Retina (tissue), 1 donor: ENCODE measurements at regions not wholly inside any gene's neighbourhood (a gene's known extent, or its start where the extent isn't known, plus 50 kb on each side); places are given as distances from the start of the nearest gene placed in this dataset.
"Not testable (repeated sequence)": the region's sequence is repeated elsewhere in the genome, so short reads cannot be mapped to it uniquely, and the experiment has no call there.

ENCODE experiments used
- DNase-seq: peaks from one replicate; pipeline ENCODE4 v3.0.0-alpha.2; 2016

DNA sequence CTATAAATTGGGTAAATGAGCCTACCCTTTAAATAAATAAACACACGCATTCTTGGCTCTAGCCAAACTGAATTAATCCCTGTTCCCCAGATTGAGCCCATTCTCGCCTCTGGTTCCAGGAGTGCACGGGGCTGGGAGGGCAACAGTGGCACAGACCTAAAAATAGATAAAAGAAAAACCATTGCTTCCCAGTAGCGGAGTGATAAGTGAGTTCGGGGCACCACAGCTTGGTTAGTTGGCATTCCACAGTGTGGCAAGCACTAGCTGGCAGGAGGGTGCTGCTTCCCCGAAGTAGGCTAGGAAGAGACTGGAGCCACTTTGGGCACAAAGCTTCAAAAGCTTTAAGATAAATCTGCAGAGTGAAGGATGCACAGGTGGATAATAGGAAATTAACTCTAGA is 322.2 kb upstream of the SGCD start:
- DNase-seq = no peak

DNA sequence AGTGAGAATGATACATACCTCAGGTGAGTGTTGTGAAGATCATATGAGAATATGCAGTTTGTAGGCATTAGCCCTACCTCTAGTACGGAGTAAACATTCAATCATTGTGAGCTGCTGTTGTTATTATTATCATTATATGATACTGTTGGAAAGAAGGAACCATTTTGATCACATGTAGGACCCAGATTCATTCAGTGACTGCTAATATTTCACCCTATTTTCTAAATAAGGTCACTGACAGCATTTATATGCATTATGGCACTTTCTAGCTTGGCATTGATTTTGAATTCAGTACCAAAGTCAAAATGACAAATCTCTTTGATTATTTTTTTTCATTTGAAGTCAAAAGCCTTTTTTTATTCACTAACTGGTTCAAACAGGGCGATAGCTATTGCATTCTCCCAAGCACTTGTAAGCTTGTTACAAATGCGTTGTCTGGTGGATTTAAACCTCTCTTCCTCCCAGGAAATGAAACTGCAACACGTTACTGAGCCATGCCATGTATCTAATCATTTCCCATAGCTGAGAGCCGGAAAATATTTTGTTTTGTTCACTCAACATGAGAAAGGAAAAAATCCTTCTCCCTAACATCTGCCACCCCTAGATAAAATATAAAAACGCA is 320.8 kb upstream of the SGCD start:
- DNase-seq = no peak

GRCh38 chr5:156008844-156009243 is 318.1 kb upstream of the SGCD start:
- DNase-seq = no peak

DNA sequence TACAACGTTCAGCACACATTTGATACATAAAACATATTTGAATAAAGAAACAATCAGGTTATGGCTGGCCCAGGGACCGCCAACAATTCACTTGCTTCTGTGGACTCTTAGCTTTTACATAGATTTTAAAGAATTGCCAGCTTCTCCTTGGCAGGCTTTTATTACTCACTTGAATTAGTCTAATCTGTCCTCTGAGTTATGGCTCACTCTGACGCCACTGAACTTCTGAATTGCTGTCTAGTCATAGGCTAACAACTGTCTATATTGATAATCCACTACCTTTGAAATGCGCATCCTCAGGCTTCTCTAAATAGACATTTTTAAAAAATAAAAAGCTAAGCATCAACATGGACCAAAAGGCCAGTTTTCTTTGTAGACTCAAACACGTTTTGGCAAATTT is 317.4 kb upstream of the SGCD start:
- no peak for DNase-seq

DNA sequence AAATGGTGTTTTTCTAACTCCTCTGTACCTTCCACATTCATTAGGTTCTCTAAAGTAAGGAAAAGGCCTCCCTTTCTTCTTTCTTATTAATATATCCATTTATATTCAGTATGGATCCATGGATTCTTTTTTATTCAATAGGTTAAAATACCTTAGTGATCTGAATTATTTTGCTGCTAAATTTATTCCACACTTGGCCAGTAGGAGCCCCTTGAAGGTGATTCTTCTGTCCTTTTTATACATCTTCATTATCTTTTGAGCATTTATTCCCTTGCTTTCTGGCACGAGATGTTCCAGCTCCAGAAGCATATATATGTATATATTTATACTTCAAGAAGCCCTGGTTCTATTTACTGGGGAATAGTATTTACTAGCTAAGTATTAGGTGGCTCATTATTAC is 311.8 kb upstream of the SGCD start:
- no peak for DNase-seq

- DNase-seq = no peak
Measured at GRCh38 chr5:156019130-156019529, 307.8 kb upstream of the SGCD start.

DNA sequence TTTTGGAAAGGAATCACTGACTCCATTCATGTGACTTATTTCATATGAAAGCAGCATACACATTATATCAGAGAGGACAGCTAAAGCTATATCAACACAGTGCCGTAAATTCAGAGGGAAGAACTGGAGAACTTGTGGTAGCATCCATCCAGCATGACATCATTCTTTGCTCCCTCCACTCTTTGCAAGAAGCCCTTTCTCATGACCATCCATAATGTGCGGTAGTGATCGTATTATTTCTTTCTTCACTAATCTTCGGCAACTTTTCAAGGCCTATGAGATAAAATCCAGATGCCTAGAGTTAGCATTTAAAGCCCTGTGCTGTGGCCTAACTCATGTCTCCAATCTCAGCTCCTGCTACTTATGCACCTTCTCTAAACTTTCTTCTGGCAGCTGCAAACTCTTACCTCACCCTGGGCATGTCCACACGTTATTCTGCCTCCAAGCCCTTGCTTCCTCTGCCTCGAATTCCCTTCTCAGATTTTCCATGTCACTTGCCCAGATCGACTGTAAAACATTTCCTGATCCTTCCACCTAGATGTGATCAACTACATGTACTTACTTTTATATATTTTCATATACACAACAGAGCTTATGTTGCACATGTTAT is 307.3 kb upstream of the SGCD start:
- no peak for DNase-seq

GRCh38 chr5:156020647-156021046 is 306.3 kb upstream of the SGCD start:
- DNase-seq = no peak

DNA sequence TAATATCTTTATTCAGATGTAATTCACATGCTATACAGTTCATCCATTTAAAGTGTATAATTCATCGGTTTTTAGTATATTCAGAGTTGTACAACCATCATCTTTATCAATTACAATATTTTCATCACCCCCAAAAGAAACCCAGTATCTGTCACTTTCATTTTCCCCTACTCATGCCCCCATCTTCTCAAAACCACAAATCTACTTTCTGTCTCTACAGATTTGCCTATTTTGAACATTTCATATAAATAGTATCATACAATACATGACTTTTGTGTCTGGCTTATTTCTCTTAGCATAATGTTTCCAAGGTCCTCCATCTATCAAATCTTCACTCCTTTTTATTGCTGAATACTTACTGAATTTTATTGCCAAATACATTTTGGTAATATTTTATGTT is 305.1 kb upstream of the SGCD start:
- DNase-seq = no peak

DNA sequence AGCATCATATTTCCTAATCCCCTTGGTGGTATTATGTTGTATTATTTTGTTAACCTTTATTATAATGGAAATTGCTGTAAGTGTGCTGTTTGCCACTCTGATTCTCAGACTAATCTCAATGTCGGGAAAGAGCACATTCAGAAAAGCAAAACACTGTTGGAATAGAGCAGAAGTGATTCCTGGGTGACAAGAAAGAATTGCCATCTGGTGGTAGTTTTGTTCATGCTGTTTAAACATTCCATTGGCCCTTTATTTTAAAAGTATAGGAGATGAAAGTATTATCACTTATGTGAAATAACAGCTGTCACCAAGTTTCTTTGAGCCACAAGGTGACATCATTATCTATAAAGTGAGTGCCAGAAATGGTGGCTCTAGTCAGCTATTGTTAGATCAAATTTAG is 301.3 kb upstream of the SGCD start:
- DNase-seq = no peak

DNA sequence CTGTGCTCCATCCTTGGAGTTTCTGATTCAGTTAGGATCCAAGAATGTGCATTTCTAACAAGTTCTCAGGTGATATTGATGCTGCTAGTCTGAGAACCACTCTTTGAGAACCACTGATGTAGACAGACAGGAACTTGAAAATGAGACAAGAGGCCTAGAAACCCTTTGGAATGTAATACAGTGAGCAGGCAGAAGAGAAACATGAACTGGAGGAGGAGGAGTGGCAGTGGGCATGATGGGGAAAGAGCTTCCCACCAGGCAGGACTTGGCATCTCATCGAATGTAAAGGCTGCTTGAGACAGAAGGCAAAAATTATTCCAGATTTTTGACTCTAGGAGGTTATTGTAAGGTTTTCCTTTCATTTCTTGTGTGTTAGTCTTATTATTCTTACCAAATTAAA is 295.8 kb upstream of the SGCD start:
- no peak for DNase-seq

DNA sequence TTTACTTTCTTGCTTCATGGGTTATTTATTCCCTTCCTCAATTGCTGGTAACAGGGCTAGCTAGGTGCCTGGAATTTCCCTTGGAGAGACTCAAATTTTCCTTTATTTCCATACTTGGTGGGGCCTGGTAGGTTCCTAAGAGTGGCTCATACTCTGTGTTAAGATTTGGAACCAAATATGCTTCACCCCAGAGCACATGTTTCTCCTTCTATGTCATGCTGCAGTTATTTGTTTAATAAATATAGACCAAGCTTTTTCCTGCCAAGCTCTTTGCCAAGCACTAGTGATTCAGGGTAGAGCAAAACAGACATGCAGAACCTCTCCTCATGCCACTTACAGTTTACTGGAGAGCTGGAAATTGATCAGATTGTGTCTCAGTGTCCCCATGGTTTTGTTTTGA is 290.3 kb upstream of the SGCD start:
- DNase-seq = no peak

DNA sequence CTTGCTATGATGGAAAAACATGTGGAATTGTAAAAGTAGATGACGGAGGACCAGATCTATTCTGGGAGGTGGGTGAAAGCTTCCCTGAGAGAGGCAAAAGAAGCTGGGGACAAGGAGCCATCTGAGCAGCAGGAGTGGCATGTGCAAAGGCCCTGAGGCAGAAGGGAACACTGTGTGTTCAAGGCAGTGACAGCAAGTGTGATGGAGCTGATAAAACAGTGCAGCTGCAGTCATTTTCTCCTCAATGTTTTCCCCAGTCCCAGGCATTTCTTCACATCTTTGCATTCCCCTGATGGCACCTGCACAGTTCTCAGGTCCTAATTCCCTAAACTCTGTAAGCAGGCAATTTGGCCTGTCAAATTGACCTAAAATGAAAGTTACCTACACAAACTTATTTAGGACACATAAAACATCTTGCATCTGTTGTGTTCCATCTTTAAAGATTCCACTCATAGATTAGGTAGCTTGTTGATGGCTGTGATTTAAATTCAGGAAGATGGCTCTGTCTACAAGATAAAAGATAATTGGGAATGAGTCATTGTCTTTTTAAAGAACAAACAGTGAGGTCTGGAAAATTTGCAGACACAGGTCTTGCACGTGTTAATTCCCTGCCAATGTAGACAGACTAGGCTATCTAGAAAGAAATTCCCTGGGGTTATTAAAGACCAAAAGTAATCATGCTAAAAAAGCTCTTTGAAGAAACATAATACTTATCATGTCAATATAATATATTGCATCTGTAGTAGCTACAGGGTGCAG is 289.6 kb upstream of the SGCD start:
- no peak for DNase-seq

DNA sequence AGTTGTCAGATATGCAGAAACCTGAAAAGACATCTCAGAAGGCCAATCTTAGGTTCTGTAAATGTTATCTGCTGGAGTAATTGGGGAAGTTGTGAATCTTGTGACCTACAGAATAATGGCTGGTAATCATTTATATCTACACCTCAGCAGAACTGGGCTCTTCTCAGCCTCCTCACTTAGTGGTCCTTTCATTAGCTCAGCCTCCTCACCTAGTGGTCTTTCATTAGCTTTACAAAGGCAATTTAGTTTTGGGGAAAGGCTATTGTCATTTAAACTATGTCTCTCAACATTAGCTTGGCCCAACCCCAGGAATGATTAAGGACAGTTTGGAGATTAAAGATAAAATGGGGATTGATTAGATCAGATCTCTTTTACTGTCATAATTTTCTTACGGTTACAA is 284.2 kb upstream of the SGCD start:
- no peak for DNase-seq

DNA sequence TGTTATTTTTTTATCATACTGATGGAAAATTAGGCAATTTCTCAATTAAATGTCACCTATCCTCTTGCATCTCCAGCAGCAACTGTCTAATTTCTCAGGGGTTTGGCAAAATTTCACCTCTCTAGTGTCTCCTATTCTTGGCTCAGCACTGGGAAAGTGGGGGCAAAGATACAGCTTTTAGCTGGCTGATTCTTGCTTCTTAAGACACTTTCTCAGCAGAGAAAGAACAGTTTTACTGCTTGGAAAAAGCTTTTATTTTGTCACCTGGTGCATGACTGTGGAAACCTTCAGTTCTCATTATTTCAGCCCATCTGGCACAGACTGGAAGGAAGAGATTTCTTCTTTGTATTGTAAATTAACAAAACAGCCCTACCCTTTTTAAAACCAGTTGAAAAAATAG is 283.6 kb upstream of the SGCD start:
- no peak for DNase-seq

- DNase-seq = no peak
Measured at GRCh38 chr5:156051972-156052371, 275.0 kb upstream of the SGCD start.

DNA sequence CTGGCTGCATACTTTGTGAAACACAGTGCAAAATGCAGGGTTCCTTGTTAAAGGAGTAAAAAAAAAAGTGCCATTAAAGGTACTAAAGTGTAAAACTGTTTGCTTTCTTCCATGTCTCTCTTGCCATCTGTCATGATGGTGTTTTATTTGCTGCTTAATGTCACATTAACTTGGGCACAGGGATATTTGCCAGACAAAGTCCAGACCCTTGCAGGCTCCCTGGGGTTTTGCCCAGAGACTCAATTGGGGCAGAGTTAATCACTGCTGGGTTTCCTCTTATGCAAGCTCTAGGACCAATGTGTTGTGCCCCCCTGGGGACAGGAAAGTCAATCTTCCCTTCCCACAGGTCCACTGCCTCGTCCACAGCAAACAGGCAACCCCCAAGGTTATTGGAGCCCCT is 274.3 kb upstream of the SGCD start:
- DNase-seq = no peak

GRCh38 chr5:156053056-156053455 is 273.9 kb upstream of the SGCD start:
- no peak for DNase-seq

DNA sequence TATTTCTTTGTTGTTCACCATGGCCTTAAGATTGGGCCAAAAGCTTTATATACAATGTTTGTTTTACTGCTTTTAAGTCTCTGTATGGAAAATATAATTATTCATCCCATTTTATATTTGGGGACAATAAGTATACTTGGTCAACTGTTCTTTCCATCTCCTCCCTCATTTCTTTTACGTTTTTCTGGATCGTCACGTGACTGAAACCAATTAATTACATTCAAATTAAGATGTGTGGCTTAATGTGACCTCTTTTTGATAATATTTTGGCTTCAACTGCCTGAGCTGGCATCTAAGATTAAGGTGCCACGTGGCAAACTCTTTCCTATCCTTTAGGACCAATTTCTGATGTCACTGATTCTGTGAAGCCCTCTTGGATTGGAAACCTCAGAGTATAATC is 250.1 kb upstream of the SGCD start:
- DNase-seq = no peak

DNA sequence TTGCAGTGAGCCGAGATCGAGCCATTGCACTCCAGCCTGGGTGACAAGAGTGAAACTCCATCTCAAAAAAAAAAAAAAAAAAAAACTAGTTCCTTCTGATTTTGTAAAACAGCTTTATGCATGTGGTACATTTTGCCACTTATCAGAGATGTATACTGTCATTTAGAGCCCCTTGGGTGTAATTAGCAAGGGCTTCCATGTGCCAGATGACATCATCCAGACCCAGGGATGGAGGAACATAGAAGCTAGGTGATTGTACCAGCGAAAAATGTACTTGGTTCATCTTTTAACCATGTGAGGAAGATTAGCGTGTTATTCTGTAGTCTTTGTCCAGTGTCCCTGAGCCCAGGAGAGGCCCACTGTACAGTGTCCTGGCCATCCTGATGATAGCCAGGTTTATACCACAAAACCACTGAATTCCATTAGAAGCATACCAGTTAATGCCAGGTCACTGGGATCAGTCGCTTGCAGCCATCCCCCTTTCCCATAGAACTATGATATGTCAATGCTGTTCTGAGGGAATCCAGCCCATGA is 239.3 kb upstream of the SGCD start:
- no peak for DNase-seq

DNA sequence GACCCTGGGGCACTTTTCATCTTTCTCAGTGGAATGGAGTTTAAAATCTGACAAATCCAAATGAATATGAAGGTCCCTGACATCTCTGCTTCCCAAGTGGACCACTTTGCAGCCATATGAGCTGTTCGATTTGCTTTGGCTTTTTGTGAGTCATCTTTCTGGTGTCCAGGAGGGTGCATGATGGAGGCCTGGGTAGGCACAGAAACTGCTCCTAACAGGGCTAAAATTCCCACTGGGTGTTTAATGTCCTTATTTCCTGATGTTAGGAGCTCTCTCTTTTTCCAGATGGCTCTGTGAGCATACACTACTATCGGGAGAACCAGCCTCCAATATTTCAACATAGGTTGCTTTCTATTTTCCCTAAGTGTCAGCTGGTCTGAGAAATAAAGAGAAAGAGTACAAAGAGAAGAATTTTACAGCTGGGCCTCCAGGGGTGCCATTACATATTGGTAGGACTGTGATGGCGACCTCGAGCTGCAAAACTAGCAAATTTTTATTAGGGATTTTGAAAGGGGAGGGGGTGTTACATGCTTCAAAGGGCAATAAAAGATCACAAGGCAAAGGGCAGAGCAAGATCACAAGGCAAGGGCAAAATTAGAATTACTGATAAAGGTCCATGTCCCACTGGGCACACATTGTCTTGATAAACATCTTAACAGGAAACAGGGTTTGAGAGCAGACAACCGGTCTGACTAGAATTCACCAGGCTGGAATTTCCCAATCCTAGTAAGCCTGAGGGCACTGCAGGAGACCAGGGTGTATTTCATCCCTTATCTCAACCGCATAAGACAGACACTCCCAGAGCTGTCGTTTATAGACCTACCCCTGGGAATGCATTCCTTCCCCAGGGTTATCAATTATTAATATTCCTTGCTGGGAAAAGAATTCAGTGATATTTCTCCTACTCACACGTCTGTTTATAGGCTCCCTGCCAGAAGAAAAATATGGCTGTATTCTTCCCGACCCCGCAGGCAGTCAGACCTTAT is 236.7 kb upstream of the SGCD start:
- not testable (repeated sequence) for DNase-seq

GRCh38 chr5:156093024-156093423 is 233.9 kb upstream of the SGCD start:
- no peak for DNase-seq

DNA sequence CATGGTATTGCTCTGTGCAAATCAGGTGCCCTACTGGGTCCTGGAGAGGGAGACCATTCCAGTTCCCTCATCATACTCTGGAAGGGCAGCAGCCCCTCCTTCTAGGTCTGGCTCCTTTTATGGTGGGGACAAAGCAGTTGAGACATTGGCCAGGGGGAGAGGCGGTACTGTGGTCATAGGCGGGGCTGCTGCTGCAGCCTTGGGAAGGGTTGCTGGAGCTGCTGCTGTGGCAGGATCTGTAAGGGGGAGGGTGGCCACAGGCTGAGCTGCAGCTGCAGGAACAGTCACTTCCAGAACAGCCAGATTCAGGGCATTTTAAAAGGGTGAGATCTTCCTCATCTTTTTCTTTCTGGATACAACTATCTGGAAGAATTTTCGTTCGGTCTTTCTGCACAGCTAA is 233.0 kb upstream of the SGCD start:
- DNase-seq = no peak
